Activated CD8-positive, alpha-beta memory T cell treated with anti-CD3 and anti-CD28 coated beads for 1 hour (primary cell): ENCODE measurements at regions not wholly inside any gene's neighbourhood (a gene's known extent, or its start where the extent isn't known, plus 50 kb on each side); places are given as distances from the start of the nearest gene placed in this dataset.
"Not testable (repeated sequence)": the region's sequence is repeated elsewhere in the genome, so short reads cannot be mapped to it uniquely, and the experiment has no call there.

Source experiments
- DNase-seq, 2 donors: peaks; one replicate each; pipeline ENCODE4 v3.0.0-alpha.2; 2020; ENCODE audit warnings: low read depth in 1 of 2; ENCODE audit errors: extremely low read depth in 1 of 2

DNA sequence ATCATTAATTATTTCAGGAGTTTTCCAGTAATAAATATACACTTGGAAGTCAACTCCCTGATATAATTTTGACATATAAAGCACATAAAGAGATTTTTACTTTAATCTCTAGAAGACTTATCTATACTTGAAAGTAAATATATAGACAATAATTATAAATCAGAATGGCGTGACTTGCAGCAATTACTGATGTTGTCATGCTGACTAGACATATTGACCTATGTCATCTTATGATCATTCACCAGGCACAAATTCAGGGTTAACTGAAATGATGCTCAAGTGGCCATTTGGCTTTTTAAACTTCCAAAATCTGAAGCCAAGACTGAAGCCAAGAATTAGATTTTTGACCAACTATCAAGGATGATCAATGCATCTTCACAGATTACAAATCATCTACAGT is 192.2 kb downstream of the MCHR2 start:
- no peak for DNase-seq

- DNase-seq, result no peak
These were observed 191.5 kb downstream of the MCHR2 start for GRCh38 chr6:99802396-99803031.

DNA sequence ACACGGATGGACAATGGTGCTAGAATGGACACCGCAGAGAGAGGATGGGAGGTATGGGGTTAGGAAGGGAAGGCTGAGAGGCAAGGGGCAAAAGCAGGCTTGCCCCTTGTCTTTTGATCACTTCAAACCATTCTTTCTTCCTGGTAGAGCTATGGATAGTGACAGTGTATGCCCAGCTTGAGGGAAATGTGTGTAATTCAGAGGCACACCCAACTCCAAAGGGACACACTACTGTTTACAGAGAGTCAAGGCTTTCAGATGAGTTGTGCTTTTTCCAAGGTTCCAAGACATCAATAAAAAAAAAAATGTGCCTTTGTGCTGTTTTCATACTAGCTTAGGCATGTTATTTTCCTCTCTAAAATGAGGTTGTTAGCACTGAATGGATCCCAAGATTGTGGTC is 185.0 kb downstream of the MCHR2 start:
- DNase-seq, result no peak

DNA sequence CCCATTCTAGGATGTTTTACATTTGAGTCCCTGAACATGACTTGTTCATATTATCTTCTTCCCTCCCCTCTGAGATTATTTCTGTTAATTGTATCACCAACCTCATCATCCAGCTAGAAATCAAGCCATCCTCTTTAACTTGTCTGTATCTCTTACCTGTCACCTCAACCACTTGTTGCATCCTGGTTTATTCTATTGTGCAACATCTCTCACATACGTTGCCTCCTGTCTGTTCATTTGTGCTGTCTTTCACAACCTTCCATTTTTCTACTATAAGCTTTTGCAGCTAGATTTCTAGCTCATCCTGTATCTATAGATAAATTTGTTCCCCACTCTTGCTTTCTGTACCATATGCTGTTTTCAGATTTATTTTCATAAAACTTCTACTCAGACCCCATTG is 183.7 kb downstream of the MCHR2 start:
- no peak for DNase-seq

- DNase-seq, result no peak
These were observed 182.9 kb downstream of the MCHR2 start for GRCh38 chr6:99810942-99811620.

DNA sequence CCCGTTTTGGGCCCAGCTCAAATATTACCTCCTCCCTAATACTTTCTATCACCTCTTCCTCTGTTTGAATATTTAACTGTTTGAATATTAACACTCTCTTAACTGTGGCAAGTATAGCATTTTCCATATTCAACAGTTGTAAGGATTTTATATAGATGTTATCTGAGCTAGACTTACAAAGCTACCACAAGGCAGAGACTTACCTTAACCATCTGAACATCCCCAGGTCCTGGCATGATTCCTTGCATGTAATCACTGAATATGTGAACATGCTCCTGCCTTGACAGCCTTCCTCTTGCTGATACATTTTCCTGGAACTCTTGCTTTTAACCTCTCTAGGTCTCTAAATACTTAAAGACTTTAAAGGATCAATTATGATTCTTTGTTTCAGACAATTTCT is 182.4 kb downstream of the MCHR2 start:
- DNase-seq, result no peak

DNA sequence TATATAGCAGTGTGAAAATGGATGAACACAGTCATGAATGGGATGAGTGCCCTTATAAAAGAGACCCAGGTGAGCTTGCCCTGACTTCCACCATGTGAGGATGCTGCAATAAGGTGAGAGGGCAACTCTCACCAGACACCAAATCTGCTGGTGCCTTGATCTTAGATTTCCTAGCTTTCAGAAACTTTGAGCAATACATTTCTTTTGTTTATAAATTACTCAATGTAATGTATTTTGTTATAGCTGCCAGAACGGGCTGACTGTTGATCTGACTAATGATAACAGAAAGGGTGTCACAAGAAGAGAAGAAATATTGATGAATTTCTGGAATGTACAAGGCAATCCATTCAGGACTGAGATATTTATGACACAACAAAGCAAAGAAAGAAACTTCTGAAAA is 180.5 kb downstream of the MCHR2 start:
- no peak for DNase-seq

GRCh38 chr6:99814230-99814928 is 179.6 kb downstream of the MCHR2 start:
- no peak for DNase-seq

GRCh38 chr6:99816795-99817194 is 177.2 kb downstream of the MCHR2 start:
- no peak for DNase-seq

GRCh38 chr6:99818161-99818560 is 175.9 kb downstream of the MCHR2 start:
- DNase-seq, result no peak

DNA sequence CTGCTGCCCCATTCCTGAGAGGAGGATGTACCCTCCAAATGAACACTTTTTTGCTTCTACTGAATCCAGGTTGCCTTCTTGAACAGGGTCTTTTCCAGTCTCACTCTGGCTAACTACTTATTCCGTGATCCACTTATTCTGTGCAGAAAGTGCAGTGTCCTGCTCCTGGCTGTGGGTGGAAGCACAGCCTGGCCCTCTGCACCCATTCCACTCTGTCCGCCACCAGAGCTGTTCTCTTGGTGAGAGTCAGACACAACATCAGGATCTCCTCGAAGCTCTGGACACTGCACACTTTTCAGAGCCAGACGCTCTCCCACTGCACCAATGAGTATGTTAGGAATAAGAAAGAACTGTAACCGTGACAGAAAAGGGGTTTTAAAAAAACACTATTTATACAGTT is 174.2 kb downstream of the MCHR2 start:
- DNase-seq, result no peak

DNA sequence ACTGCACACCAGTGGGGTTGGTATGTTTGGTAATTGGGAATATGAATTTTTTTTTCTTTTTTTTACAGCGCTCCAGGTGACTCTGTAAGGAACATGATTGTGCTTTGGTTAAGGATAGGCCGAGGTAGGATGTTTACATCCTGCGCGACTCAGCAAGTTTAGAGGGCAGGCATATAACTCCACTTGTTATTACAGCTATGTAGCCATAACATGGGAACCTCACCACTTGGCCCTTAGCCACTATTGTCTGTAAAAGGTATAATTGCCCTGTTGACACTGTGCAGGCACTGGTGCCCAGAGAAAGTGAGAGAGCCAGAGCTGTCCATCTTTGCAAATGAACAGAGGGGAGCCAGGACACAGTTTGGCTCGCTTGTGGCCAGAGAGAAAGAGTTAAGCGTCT is 172.9 kb downstream of the MCHR2 start:
- no peak for DNase-seq

DNA sequence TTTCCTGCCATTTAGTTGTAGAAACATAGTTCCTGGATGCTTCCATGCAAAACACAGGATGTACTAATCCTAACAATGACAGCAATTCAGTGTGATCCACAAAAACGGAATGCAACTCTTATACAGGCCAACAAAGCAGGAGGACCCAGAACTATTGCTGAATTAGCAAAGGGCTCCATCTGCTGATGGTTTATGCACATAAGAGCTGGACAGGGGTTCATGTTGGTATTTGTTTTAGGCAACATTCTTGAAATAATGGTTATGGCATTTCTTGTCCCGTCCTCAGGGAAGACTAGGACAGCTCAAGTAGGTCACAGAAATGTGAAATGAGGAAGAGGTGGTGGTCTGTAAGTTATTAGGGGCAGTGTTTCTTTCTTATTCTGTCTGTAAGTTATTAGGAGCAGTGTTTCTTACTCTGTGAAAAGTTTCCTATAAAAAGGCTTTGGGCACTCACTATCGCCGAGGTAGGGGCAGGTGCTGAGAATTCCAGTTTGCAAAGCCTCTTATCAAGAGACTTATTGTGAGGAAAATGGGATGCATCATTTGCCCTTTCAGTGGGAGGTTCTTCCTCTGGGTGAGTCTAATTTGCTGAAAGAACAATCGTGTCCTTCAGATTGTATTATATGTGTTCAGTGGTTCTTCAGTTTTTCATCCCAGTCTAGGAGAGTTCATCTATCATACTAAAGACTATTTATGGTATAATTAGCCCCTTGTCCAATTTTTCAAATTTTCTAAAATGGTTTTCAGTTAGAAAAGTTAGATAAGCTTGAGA is 171.1 kb downstream of the MCHR2 start:
- DNase-seq, result no peak

DNA sequence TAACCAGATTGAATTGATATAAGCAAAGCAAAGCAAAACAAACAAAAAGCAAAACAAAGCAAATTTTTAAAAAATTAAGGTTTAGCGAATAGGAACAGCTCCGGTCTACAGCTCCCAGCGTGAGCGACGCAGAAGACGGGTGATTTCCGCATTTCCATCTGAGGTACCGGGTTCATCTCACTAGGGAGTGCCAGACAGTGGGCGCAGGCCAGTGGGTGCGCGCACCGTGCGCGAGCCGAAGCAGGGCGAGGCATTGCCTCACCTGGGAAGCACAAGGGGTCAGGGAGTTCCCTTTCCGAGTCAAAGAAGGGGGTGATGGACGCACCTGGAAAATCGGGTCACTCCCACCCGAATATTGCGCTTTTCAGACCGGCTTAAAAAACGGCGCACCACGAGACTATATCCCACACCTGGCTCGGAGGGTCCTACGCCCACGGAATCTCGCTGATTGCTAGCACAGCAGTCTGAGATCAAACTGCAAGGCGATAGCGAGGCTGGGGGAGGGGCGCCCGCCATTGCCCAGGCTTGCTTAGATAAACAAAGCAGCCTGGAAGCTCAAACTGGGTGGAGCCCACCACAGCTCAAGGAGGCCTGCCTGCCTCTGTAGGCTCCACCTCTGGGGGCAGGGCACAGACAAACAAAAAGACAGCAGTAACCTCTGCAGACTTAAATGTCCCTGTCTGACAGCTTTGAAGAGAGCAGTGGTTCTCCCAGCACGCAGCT is 170.3 kb downstream of the MCHR2 start:
- DNase-seq, result not testable (repeated sequence)

GRCh38 chr6:99833034-99833433 is 161.0 kb downstream of the MCHR2 start:
- DNase-seq, result no peak

GRCh38 chr6:99836471-99836870 is 157.6 kb downstream of the MCHR2 start:
- DNase-seq, result no peak

GRCh38 chr6:99838607-99839006 is 155.4 kb downstream of the MCHR2 start:
- no peak for DNase-seq

DNA sequence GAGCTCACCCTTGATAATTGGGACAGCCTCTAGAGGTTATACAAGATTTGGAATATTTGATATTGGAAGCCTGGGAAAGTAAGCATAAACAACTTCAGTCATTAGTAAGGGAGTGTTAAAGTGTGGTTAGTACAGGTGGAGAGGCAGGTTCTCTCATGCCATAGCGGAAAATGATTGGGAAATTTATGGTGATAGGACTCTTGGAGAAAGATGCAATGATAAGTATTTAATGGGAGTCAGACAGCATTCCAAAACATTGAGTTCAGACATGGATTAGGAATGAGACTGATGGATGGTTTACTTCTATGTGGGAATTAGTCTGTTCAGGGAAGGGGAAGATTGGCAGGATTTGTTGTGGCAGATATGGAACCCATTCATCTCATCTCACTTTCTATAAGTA is 152.7 kb downstream of the MCHR2 start:
- DNase-seq, result no peak

DNA sequence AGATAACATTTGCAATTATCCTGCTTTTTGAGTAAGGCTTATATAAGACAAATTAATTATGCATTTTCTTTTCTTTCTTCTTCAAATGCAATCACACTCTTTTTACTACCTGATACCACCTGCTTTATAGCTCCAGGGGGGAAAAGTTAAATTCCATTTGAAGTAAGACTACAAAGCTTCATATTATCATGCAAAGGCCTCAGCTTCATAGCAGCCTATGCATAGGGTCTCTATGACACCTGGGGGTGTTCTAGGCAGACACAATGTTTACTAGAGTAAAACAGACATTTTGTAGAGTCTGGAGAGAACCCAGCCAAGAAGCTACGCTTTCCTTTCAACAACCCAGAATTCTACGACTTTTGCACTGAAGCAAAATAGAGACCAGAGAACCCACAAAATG is 148.0 kb downstream of the MCHR2 start:
- no peak for DNase-seq

DNA sequence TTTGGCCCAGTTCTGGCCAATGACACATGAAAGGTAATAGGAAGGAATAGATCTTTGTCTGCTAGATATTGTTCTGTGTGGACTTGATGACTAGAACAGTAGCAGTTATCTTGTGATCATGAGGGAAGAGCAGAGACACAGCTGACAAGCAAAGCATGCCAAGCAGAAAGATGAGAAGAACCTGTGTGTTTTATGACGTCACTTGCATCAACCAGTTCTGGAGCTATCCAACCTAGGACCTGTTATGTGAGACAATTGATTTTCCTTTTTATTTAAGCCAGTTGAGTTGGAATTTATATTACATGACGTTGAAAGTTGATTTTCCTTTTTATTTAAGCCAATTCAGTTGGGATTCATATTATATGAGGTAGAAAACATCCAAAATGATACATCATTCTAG is 143.2 kb downstream of the MCHR2 start:
- DNase-seq, result no peak

- DNase-seq, result no peak
These were observed 142.0 kb downstream of the MCHR2 start for GRCh38 chr6:99852031-99852430.
